H1 (cell line): ENCODE measurements at regions not wholly inside any gene's neighbourhood (a gene's known extent, or its start where the extent isn't known, plus 50 kb on each side); places are given as distances from the start of the nearest gene placed in this dataset.

Experiments
- EZH2 ChIP-seq: fragments of 200-600 bp; sonication (generic); IDR thresholded peaks from 2 replicates; pipeline ENCODE4 v1.7.1; 2012; ENCODE audit warnings: low read depth, mild to moderate bottlenecking, moderate library complexity, low read length, inconsistent platforms; ENCODE audit not compliant: severe bottlenecking
- KDM1A ChIP-seq: fragments of 200-600, 300-600 bp; sonication (generic); IDR thresholded peaks from 2 replicates; pipeline ENCODE4 v1.7.1; 2016; ENCODE audit warnings: mild to moderate bottlenecking, low read length, borderline replicate concordance

- TF ChIP-seq EZH2 (no peak), KDM1A (no peak)
Measured at GRCh38 chr19:20254121-20254520, 87.1 kb downstream of the ZNF486 start.
